ENCODE measurements at regions not wholly inside any gene's neighbourhood (a gene's known extent, or its start where the extent isn't known, plus 50 kb on each side); places are given as distances from the start of the nearest gene placed in this dataset.

- Histone ChIP-seq H3K36me3 (ENCODE audit: low read length) (no peaks in the 10 kb centered on the region), H3K27ac (ENCODE audit: low read depth, low read length) (no peak overlapping the region), H3K9me3 (ENCODE audit: insufficient read depth, low read length) (no peaks in the 10 kb centered on the region), H2AFZ (ENCODE audit: low read depth, low read length, severe bottlenecking) (no peak overlapping the region), H3F3A (ENCODE audit: insufficient read depth) (no peaks in the 10 kb centered on the region), H3K79me2 (ENCODE audit: insufficient read depth, low read length) (no peaks in the 10 kb centered on the region), H3K9me2 (replicated peaks; ENCODE audit: insufficient read depth, low read length) (no peaks in the 10 kb centered on the region), H3K4me3 (ENCODE audit: insufficient read depth, low read length, poor library complexity, severe bottlenecking) (no peak overlapping the region), H4K20me1 (ENCODE audit: low read depth, low read length) (no peaks in the 10 kb centered on the region), H3K27me3 (ENCODE audit: low read length) (no peaks in the 10 kb centered on the region), H3K9ac (ENCODE audit: low read length) (no peak overlapping the region), H3K4me2 (ENCODE audit: low read depth, low read length, poor library complexity, severe bottlenecking) (no peak overlapping the region)
- no peak for TF ChIP-seq EZH2phosphoT487 (conservative IDR thresholded peaks at IDR 0.05; ENCODE audit: low read length)
- no peak for TF ChIP-seq CTCF (IDR thresholded peaks at IDR 0.05; ENCODE audit: insufficient read depth, low read length, poor library complexity, severe bottlenecking)
Measured at GRCh38 chr2:180219491-180219890, 212.4 kb upstream of the CWC22 start.

DNA sequence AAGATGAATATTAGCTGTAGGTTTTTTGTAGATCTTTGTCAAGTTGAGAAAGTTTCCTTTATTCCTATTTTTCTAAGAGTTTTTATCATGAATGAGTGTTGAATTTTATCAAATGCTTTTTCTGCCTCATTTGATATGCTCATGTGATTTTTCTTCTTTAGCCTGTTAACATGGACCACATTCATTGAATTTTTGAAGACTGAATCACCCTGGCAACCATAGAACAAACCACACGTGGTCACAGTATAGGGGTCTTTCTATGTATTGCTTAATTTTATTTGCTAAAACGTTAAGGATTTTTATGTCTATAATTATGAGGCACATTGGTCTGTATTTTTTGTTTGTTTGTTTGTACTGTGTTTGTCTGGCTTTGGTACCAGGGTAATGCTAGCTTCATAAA is 201.7 kb upstream of the CWC22 start:
- H3K36me3 ChIP-seq (ENCODE audit: low read length), result no peaks in the 10 kb centered on the region
- no peak overlapping the region for H3K4me2 ChIP-seq (ENCODE audit: low read depth, low read length, poor library complexity, severe bottlenecking)
- TF ChIP-seq CTCF (IDR thresholded peaks at IDR 0.05; ENCODE audit: insufficient read depth, low read length, poor library complexity, severe bottlenecking) (no peak), EZH2phosphoT487 (conservative IDR thresholded peaks at IDR 0.05; ENCODE audit: low read length) (no peak)
- H2AFZ ChIP-seq (ENCODE audit: low read depth, low read length, severe bottlenecking), result no peak overlapping the region
- H4K20me1 ChIP-seq (ENCODE audit: low read depth, low read length), result no peaks in the 10 kb centered on the region
- no peak overlapping the region for H3K9ac ChIP-seq (ENCODE audit: low read length)
- no peaks in the 10 kb centered on the region for H3K79me2 ChIP-seq (ENCODE audit: insufficient read depth, low read length)
- no peaks in the 10 kb centered on the region for H3K9me3 ChIP-seq (ENCODE audit: insufficient read depth, low read length)
- H3K27me3 ChIP-seq (ENCODE audit: low read length), result no peaks in the 10 kb centered on the region
- no peak overlapping the region for H3K4me3 ChIP-seq (ENCODE audit: insufficient read depth, low read length, poor library complexity, severe bottlenecking)
- no peaks in the 10 kb centered on the region for H3F3A ChIP-seq (ENCODE audit: insufficient read depth)
- H3K27ac ChIP-seq (ENCODE audit: low read depth, low read length), result no peak overlapping the region
- no peaks in the 10 kb centered on the region for H3K9me2 ChIP-seq (replicated peaks; ENCODE audit: insufficient read depth, low read length)

DNA sequence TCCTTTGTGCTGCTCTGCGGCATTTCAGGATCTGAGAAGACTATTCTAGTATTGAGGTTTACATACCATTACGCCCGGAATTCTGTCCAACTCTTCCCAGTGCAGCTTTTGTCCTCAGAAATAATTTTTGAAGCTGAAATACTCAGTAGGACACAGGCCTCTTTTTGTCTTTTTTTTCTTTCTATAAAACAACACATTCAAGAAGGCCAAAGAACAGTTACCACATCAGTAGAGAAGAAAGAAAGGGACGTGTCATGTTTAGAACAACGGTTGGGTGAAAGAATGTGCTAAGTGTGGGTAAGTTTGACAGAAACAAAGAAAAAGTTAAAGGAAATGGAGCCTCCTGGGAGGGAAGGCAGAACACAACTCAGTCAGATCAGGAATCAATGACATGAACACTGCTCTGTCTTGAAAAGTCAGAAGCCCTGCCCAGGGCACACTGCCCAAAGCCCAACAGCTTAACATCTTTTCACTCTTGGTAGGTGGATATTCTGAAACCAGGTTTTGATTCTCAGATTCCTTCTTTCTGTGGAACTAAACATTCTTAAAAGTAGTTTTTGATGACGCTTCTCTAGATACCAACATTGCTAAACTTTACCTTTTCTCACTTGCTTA is 198.6 kb upstream of the CWC22 start:
- H3K79me2 ChIP-seq (ENCODE audit: insufficient read depth, low read length), result no peaks in the 10 kb centered on the region
- no peaks in the 10 kb centered on the region for H3K9me2 ChIP-seq (replicated peaks; ENCODE audit: insufficient read depth, low read length)
- no peak for TF ChIP-seq CTCF (IDR thresholded peaks at IDR 0.05; ENCODE audit: insufficient read depth, low read length, poor library complexity, severe bottlenecking)
- TF ChIP-seq EZH2phosphoT487 (conservative IDR thresholded peaks at IDR 0.05; ENCODE audit: low read length), result no peak
- no peaks in the 10 kb centered on the region for H4K20me1 ChIP-seq (ENCODE audit: low read depth, low read length)
- no peak overlapping the region for H3K4me2 ChIP-seq (ENCODE audit: low read depth, low read length, poor library complexity, severe bottlenecking)
- H3K9me3 ChIP-seq (ENCODE audit: insufficient read depth, low read length), result no peaks in the 10 kb centered on the region
- H3K9ac ChIP-seq (ENCODE audit: low read length), result no peak overlapping the region
- no peak overlapping the region for H3K4me3 ChIP-seq (ENCODE audit: insufficient read depth, low read length, poor library complexity, severe bottlenecking)
- no peak overlapping the region for H2AFZ ChIP-seq (ENCODE audit: low read depth, low read length, severe bottlenecking)
- H3F3A ChIP-seq (ENCODE audit: insufficient read depth), result no peaks in the 10 kb centered on the region
- H3K27me3 ChIP-seq (ENCODE audit: low read length), result no peaks in the 10 kb centered on the region
- H3K27ac ChIP-seq (ENCODE audit: low read depth, low read length), result no peak overlapping the region
- no peaks in the 10 kb centered on the region for H3K36me3 ChIP-seq (ENCODE audit: low read length)

Measured in SU-DHL-6 (cell line).